WERI-Rb-1 (cell line): ENCODE measurements at regions not wholly inside any gene's neighbourhood (a gene's known extent, or its start where the extent isn't known, plus 50 kb on each side); places are given as distances from the start of the nearest gene placed in this dataset.

Source experiments
- DNase-seq: peaks from one replicate; pipeline ENCODE4 v3.0.0-alpha.2; 2020
- H3K27ac ChIP-seq: fragments of 250-450 bp; sonication (Bioruptor Pico); 2 replicates; pipeline ENCODE4 v1.5.1; 2020; ENCODE audit warnings: mild to moderate bottlenecking, moderate library complexity
- H3K27me3 ChIP-seq: fragments of 250-450 bp; sonication (Bioruptor Pico); 2 replicates; pipeline ENCODE4 v1.5.1; 2021; ENCODE audit warnings: mild to moderate bottlenecking, low read depth, moderate library complexity; ENCODE audit not compliant: insufficient read depth, severe bottlenecking
- H3K36me3 ChIP-seq: fragments of 250-450 bp; sonication (Bioruptor Pico); 2 replicates; pipeline ENCODE4 v1.5.1; 2020; ENCODE audit warnings: mild to moderate bottlenecking, moderate library complexity
- H3K4me3 ChIP-seq: 2 replicates; pipeline ENCODE4 v1.5.1; 2011; ENCODE audit warnings: low read depth, mild to moderate bottlenecking, control low read depth, low read length
- H3K9me3 ChIP-seq: fragments of 250-450 bp; sonication (Bioruptor Pico); 2 replicates; pipeline ENCODE4 v1.5.1; 2021; ENCODE audit warnings: mild to moderate bottlenecking, moderate library complexity; ENCODE audit not compliant: severe bottlenecking
- CTCF ChIP-seq: IDR thresholded peaks from 2 replicates; pipeline ENCODE4 v1.5.1; 2011; ENCODE audit warnings: low read depth, mild to moderate bottlenecking, control low read depth, inconsistent platforms, low read length

GRCh38 chr17:68686108-68686988 lies 85.2 kb upstream of the FAM20A start:
- Histone ChIP-seq H3K27ac (no peak overlapping the region), H3K4me3 (no peak overlapping the region), H3K36me3 (no peaks in the 10 kb centered on the region), H3K27me3 (no peaks in the 10 kb centered on the region), H3K9me3 (no peaks in the 10 kb centered on the region)
- DNase-seq: no peak
- no peak for TF ChIP-seq CTCF

- DNase-seq: no peak
- H3K4me3 ChIP-seq: no peak overlapping the region
- H3K27ac ChIP-seq: no peak overlapping the region
- no peaks in the 10 kb centered on the region for H3K36me3 ChIP-seq
- H3K9me3 ChIP-seq: no peaks in the 10 kb centered on the region
- no peaks in the 10 kb centered on the region for H3K27me3 ChIP-seq
- TF ChIP-seq CTCF: no peak
Measured at GRCh38 chr17:68684949-68685357, 83.8 kb upstream of the FAM20A start.

- Histone ChIP-seq H3K9me3 (no peaks in the 10 kb centered on the region), H3K27me3 (no peaks in the 10 kb centered on the region), H3K27ac (no peak overlapping the region), H3K36me3 (no peaks in the 10 kb centered on the region), H3K4me3 (no peak overlapping the region)
- no peak for DNase-seq
- TF ChIP-seq CTCF: no peak
Measured at GRCh38 chr17:68682903-68683302, 81.7 kb upstream of the FAM20A start.

- no peak for DNase-seq
- no peak for TF ChIP-seq CTCF
- Histone ChIP-seq H3K9me3 (no peaks in the 10 kb centered on the region), H3K4me3 (no peak overlapping the region), H3K36me3 (no peaks in the 10 kb centered on the region), H3K27ac (no peak overlapping the region), H3K27me3 (no peaks in the 10 kb centered on the region)
Measured at GRCh38 chr17:68679882-68680281, 78.7 kb upstream of the FAM20A start.

- no peaks in the 10 kb centered on the region for H3K27me3 ChIP-seq
- no peak overlapping the region for H3K4me3 ChIP-seq
- H3K9me3 ChIP-seq: no peaks in the 10 kb centered on the region
- DNase-seq: no peak
- TF ChIP-seq CTCF: no peak
- H3K27ac ChIP-seq: no peak overlapping the region
- H3K36me3 ChIP-seq: no peaks in the 10 kb centered on the region
Measured at GRCh38 chr17:68676856-68677255, 75.7 kb upstream of the FAM20A start.

- no peaks in the 10 kb centered on the region for H3K27me3 ChIP-seq
- no peaks in the 10 kb centered on the region for H3K9me3 ChIP-seq
- no peaks in the 10 kb centered on the region for H3K36me3 ChIP-seq
- H3K4me3 ChIP-seq: no peak overlapping the region
- no peak for DNase-seq
- no peak overlapping the region for H3K27ac ChIP-seq
- TF ChIP-seq CTCF: no peak
Measured at GRCh38 chr17:68675723-68676122, 74.6 kb upstream of the FAM20A start.
